ENCODE measurements at regions not wholly inside any gene's neighbourhood (a gene's known extent, or its start where the extent isn't known, plus 50 kb on each side); places are given as distances from the start of the nearest gene placed in this dataset.

- Histone ChIP-seq H3K9me3 (ENCODE audit: control insufficient read depth, insufficient read depth, low read depth, low read length) (no peaks in the 10 kb centered on the region), H3K4me1 (ENCODE audit: control insufficient read depth, insufficient read depth, low read length) (no peaks in the 10 kb centered on the region), H3K27ac (ENCODE audit: low read length) (no peak overlapping the region), H3K27me3 (ENCODE audit: control insufficient read depth, insufficient read depth, low read length) (no peaks in the 10 kb centered on the region), H3K4me3 (ENCODE audit: low read depth in 2 of 2, low read length in 2 of 2) (no peak overlapping the region), H3K36me3 (ENCODE audit: control insufficient read depth, insufficient read depth, low read length) (no peaks in the 10 kb centered on the region)
- intact Hi-C loops (cut with micrococcal nuclease; ENCODE audit: unreplicated experiment), result no loop called here
- BruUV-seq (replicated peaks), result no TSS peak
- no peak for ATAC-seq
- ChIA-PET POLR2A (no interaction called here), CTCF (no interaction called here)
- TF ChIP-seq CTCF (IDR thresholded peaks at IDR 0.05), result no peak
- no peak for TF ChIP-seq SIN3A (IDR thresholded peaks at IDR 0.05; ENCODE audit: borderline replicate concordance, insufficient read depth, low read depth, low read length)
- TF ChIP-seq REST (IDR thresholded peaks at IDR 0.05; ENCODE audit: insufficient read depth in 1 of 2, low read depth in 2 of 2, low read length in 1 of 2), result no peak
- TF ChIP-seq TCF7L2 (IDR thresholded peaks at IDR 0.05; ENCODE audit: low read depth, low read length), result no peak
- no peak for TF ChIP-seq POLR2AphosphoS5 (IDR thresholded peaks at IDR 0.05; ENCODE audit: low read depth, low read length)
- no peak for DNase-seq (ENCODE audit: low read depth, low spot score)
- in situ Hi-C loops (cut with HindIII; ENCODE audit: low pct_unique_long_range_greater_than_20kb, low sequenced_read_pairs), result no loop called here
Measured at GRCh38 chr4:110680265-110680664, 57.4 kb upstream of the PITX2 start.

- Histone ChIP-seq H3K27ac (ENCODE audit: low read length) (no peak overlapping the region), H3K36me3 (ENCODE audit: control insufficient read depth, insufficient read depth, low read length) (no peaks in the 10 kb centered on the region), H3K9me3 (ENCODE audit: control insufficient read depth, insufficient read depth, low read depth, low read length) (no peaks in the 10 kb centered on the region), H3K4me1 (ENCODE audit: control insufficient read depth, insufficient read depth, low read length) (no peaks in the 10 kb centered on the region), H3K27me3 (ENCODE audit: control insufficient read depth, insufficient read depth, low read length) (no peaks in the 10 kb centered on the region), H3K4me3 (ENCODE audit: low read depth in 2 of 2, low read length in 2 of 2) (no peak overlapping the region)
- CTCF ChIA-PET, result no interaction called here
- TF ChIP-seq POLR2AphosphoS5 (IDR thresholded peaks at IDR 0.05; ENCODE audit: low read depth, low read length) (no peak), TCF7L2 (IDR thresholded peaks at IDR 0.05; ENCODE audit: low read depth, low read length) (no peak), CTCF (IDR thresholded peaks at IDR 0.05) (no peak), REST (IDR thresholded peaks at IDR 0.05; ENCODE audit: insufficient read depth in 1 of 2, low read depth in 2 of 2, low read length in 1 of 2) (no peak), SIN3A (IDR thresholded peaks at IDR 0.05; ENCODE audit: borderline replicate concordance, insufficient read depth, low read depth, low read length) (no peak)
- no TSS peak for BruUV-seq (replicated peaks)
- no peak for ATAC-seq
- in situ Hi-C loops (cut with HindIII; ENCODE audit: low pct_unique_long_range_greater_than_20kb, low sequenced_read_pairs) (no loop called here), intact Hi-C loops (cut with micrococcal nuclease; ENCODE audit: unreplicated experiment) (no loop called here)
- DNase-seq (ENCODE audit: low read depth, low spot score), result no peak
- POLR2A ChIA-PET, result no interaction called here
Measured at GRCh38 chr4:110681381-110681780, 58.5 kb upstream of the PITX2 start.
